Spleen (tissue), 7 donors: ENCODE measurements at regions not wholly inside any gene's neighbourhood (a gene's known extent, or its start where the extent isn't known, plus 50 kb on each side); places are given as distances from the start of the nearest gene placed in this dataset.

ENCODE experiments used
- POLR2AphosphoS5 ChIP-seq, 3 donors: sonication (generic); formaldehyde crosslinking; IDR thresholded peaks; one replicate each; pipeline ENCODE4 v1.5.1; 2017; ENCODE audit warnings: antibody characterized with exemption in 3 of 3
- TF ChIP-seq, protein P1 (sequence below), 11 experiments: fragments of 200-600 bp in 7 of 11; fragments of 450-650 bp in 4 of 11; sonication (generic) in 4 of 11; IDR thresholded peaks in 8 of 11; conservative IDR thresholded peaks in 3 of 11; 1 replicate in 7 of 11; 2 replicates in 4 of 11; pipeline versions ENCODE4 v1.4.0 to v1.8.0; 2016 to 2021; ENCODE audit warnings: antibody characterized with exemption in 11 of 11, inconsistent platforms in 4 of 11, mild to moderate bottlenecking in 1 of 11
- donor health status: DM: no; HTN: no; CAD: no; lungs with moderate emphysema.
- donor health status: DM: no; HTN: no; CAD: no.
- donor health status: DM: no; HTN: no; CAD: no.

DNA sequence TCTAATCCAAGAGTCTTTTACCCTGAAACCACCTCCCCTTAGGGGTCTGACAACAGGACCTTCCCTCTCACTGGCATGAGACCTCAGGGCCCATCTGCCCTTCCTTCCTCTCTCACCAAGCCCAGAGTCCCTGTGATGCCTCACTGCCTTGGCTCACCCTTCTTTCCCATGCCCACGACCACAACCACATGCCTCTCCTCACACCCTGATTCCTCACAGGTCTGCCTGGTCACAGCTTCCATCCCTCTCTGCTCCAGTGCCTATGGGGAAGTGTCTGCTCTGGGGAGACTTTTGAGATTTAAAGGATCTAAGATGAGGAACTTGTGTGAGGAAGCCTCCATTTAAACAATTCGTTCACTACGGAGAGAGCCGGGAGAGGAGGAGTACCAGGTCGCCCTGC lies 98.9 kb upstream of the SH3BP4 start:
- TF ChIP-seq, protein P1, sequence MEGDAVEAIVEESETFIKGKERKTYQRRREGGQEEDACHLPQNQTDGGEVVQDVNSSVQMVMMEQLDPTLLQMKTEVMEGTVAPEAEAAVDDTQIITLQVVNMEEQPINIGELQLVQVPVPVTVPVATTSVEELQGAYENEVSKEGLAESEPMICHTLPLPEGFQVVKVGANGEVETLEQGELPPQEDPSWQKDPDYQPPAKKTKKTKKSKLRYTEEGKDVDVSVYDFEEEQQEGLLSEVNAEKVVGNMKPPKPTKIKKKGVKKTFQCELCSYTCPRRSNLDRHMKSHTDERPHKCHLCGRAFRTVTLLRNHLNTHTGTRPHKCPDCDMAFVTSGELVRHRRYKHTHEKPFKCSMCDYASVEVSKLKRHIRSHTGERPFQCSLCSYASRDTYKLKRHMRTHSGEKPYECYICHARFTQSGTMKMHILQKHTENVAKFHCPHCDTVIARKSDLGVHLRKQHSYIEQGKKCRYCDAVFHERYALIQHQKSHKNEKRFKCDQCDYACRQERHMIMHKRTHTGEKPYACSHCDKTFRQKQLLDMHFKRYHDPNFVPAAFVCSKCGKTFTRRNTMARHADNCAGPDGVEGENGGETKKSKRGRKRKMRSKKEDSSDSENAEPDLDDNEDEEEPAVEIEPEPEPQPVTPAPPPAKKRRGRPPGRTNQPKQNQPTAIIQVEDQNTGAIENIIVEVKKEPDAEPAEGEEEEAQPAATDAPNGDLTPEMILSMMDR (IDR thresholded peaks at IDR 0.05 in 8 of 11, conservative IDR thresholded peaks at IDR 0.05 in 3 of 11): no peak
- TF ChIP-seq POLR2AphosphoS5 (IDR thresholded peaks at IDR 0.05): no peak
